IMR-90 (cell line): ENCODE measurements at regions not wholly inside any gene's neighbourhood (a gene's known extent, or its start where the extent isn't known, plus 50 kb on each side); places are given as distances from the start of the nearest gene placed in this dataset.
A peak's percentile ranks its signal among the peaks of the same experiment; 100 is the strongest.

ENCODE experiments used
- ATAC-seq: fragments of 200-7000 bp; cut with Tn5 transposase; 2 replicates; pipeline ENCODE4 v1.9.1; 2020; ENCODE audit warnings: low read depth, mild to moderate bottlenecking, moderate library complexity
- BruUV-seq: library from RNA; stranded (reverse); fragments of 400-500 nt; replicated peaks from 2 replicates; lab custom pipeline; 2021; lab: Mats Ljungman, UMichigan
- CTCF ChIA-PET: fragments of 300-600 bp; formaldehyde crosslinking; extraction: SDS; loops from one replicate; lab custom pipeline; 2021; ENCODE audit warnings: antibody characterized with exemption; lab: Yijun Ruan, JAX
- POLR2A ChIA-PET: fragments of 300-600 bp; sonication (Branson Sonifier 250); formaldehyde crosslinking; loops from one replicate; lab custom pipeline; 2022; ENCODE audit warnings: antibody characterized with exemption; ENCODE audit not compliant: unreplicated experiment; lab: Charles Lee
- DNase-seq: peaks from one replicate; pipeline ENCODE4 v3.0.0; 2013
- H2AFZ ChIP-seq: replicated peaks from 2 replicates; pipeline ENCODE3; 2013; ENCODE audit warnings: low read length, mild to moderate bottlenecking; ENCODE audit not compliant: poor library complexity
- H2AK5ac ChIP-seq: 2 replicates; pipeline ENCODE4 v1.6.1; 2013; ENCODE audit warnings: low read depth, low read length, inconsistent platforms
- H2AK9ac ChIP-seq: replicated peaks from 2 replicates; pipeline ENCODE3; 2013; ENCODE audit warnings: mild to moderate bottlenecking, low read depth, low read length, moderate library complexity; ENCODE audit not compliant: poor library complexity
- H2BK120ac ChIP-seq: 2 replicates; pipeline ENCODE4 v1.6.1; 2013; ENCODE audit warnings: low read depth, low read length, inconsistent platforms
- H2BK15ac ChIP-seq: 3 replicates; pipeline ENCODE4 v1.6.1; 2013; ENCODE audit warnings: low read depth, low read length, inconsistent platforms
- H2BK20ac ChIP-seq: 2 replicates; pipeline ENCODE4 v1.6.1; 2013; ENCODE audit warnings: low read depth, mild to moderate bottlenecking, inconsistent platforms, low read length, moderate library complexity
- H2BK5ac ChIP-seq: 2 replicates; pipeline ENCODE4 v1.6.1; 2013; ENCODE audit warnings: mild to moderate bottlenecking, low read depth, low read length, inconsistent platforms; ENCODE audit not compliant: poor library complexity, severe bottlenecking
- H3K14ac ChIP-seq: replicated peaks from 2 replicates; pipeline ENCODE4 v1.6.1; 2013; ENCODE audit warnings: low read depth, low read length, inconsistent platforms
- H3K18ac ChIP-seq: 2 replicates; pipeline ENCODE4 v1.6.1; 2013; ENCODE audit warnings: low read depth, low read length, control low read depth
- H3K23ac ChIP-seq: 2 replicates; pipeline ENCODE4 v1.6.1; 2013; ENCODE audit warnings: low read depth, low read length, inconsistent platforms
- H3K27ac ChIP-seq: 2 replicates; pipeline ENCODE4 v1.5.1; 2013; ENCODE audit warnings: mild to moderate bottlenecking, control low read depth, low read length; ENCODE audit not compliant: insufficient read depth
- H3K27me3 ChIP-seq: 2 replicates; pipeline ENCODE4 v1.6.1; 2013; ENCODE audit warnings: low read length; ENCODE audit not compliant: control insufficient read depth, insufficient read depth
- H3K36me3 ChIP-seq: 2 replicates; pipeline ENCODE4 v1.6.1; 2013; ENCODE audit warnings: low read length, mixed read lengths; ENCODE audit not compliant: control insufficient read depth, insufficient read depth
- H3K4ac ChIP-seq: 2 replicates; pipeline ENCODE4 v1.6.1; 2013; ENCODE audit warnings: low read depth, low read length, inconsistent platforms
- H3K4me1 ChIP-seq: 2 replicates; pipeline ENCODE4 v1.6.1; 2013; ENCODE audit warnings: low read length, mixed read lengths; ENCODE audit not compliant: control insufficient read depth, insufficient read depth
- H3K4me2 ChIP-seq: 2 replicates; pipeline ENCODE4 v1.6.1; 2013; ENCODE audit warnings: low read depth, mild to moderate bottlenecking, control low read depth, low read length, moderate library complexity
- H3K4me3 ChIP-seq: 2 replicates; pipeline ENCODE4 v1.5.1; 2013; ENCODE audit warnings: low read depth, mild to moderate bottlenecking, control low read depth, low read length, moderate library complexity; ENCODE audit not compliant: insufficient read depth
- H3K56ac ChIP-seq: 2 replicates; pipeline ENCODE4 v1.6.1; 2013; ENCODE audit warnings: low read length, inconsistent platforms; ENCODE audit not compliant: insufficient read depth; ENCODE audit errors: extremely low read depth
- H3K79me1 ChIP-seq, 2 experiments: 2 replicates each; pipeline ENCODE4 v1.6.1; 2013; ENCODE audit warnings: low read length in 2 of 2, inconsistent platforms in 1 of 2, low read depth in 1 of 2
- H3K9ac ChIP-seq: 2 replicates; pipeline ENCODE4 v1.6.1; 2013; ENCODE audit warnings: low read depth, low read length, control low read depth
- H3K9me1 ChIP-seq: 2 replicates; pipeline ENCODE4 v1.6.1; 2013; ENCODE audit warnings: low read length, inconsistent platforms; ENCODE audit not compliant: insufficient read depth
- H3K9me3 ChIP-seq: 2 replicates; pipeline ENCODE4 v1.6.1; 2013; ENCODE audit warnings: low read length; ENCODE audit not compliant: control insufficient read depth, insufficient read depth
- H4K20me1 ChIP-seq: 2 replicates; pipeline ENCODE4 v1.6.1; 2013; ENCODE audit warnings: low read length, inconsistent platforms; ENCODE audit not compliant: insufficient read depth
- H4K5ac ChIP-seq: 2 replicates; pipeline ENCODE4 v1.6.1; 2013; ENCODE audit warnings: mild to moderate bottlenecking, low read depth, low read length, control low read depth
- H4K8ac ChIP-seq, 2 experiments: 2 replicates each; pipeline ENCODE4 v1.6.1; 2013; ENCODE audit warnings: low read depth in 2 of 2, low read length in 2 of 2, control low read depth in 1 of 2, inconsistent platforms in 1 of 2
- H4K91ac ChIP-seq: 2 replicates; pipeline ENCODE4 v1.6.1; 2013; ENCODE audit warnings: low read depth, low read length, inconsistent platforms; ENCODE audit not compliant: insufficient read depth
- CEBPB ChIP-seq: IDR thresholded peaks from 2 replicates; pipeline ENCODE4 v1.6.1; 2012; ENCODE audit warnings: low read depth, low read length, improper control_type of control experiment
- CHD1 ChIP-seq: IDR thresholded peaks from 2 replicates; pipeline ENCODE4 v1.6.1; 2012; ENCODE audit warnings: low read depth, low read length, improper control_type of control experiment
- FOS ChIP-seq: fragments of 150-350 bp; IDR thresholded peaks from 2 replicates; pipeline ENCODE4 v1.6.1; 2016; ENCODE audit warnings: low read depth, low read length
- MAFK ChIP-seq: IDR thresholded peaks from 2 replicates; pipeline ENCODE4 v1.6.1; 2012; ENCODE audit warnings: low read depth, low read length, improper control_type of control experiment
- MAZ ChIP-seq: IDR thresholded peaks from 2 replicates; pipeline ENCODE4 v1.6.1; 2012; ENCODE audit warnings: low read depth, mild to moderate bottlenecking, low read length, improper control_type of control experiment, moderate library complexity, borderline replicate concordance
- MXI1 ChIP-seq: IDR thresholded peaks from 2 replicates; pipeline ENCODE4 v1.6.1; 2012; ENCODE audit warnings: low read depth, mild to moderate bottlenecking, low read length, moderate library complexity, borderline replicate concordance
- NFE2L2 ChIP-seq: fragments of 150-350 bp; IDR thresholded peaks from 2 replicates; pipeline ENCODE4 v1.6.1; 2016; ENCODE audit warnings: low read depth, mild to moderate bottlenecking, low read length
- POLR2A ChIP-seq: IDR thresholded peaks from 2 replicates; pipeline ENCODE4 v1.6.1; 2012; ENCODE audit warnings: mild to moderate bottlenecking, low read depth, low read length
- RAD21 ChIP-seq: IDR thresholded peaks from 2 replicates; pipeline ENCODE4 v1.6.1; 2012; ENCODE audit warnings: low read length, improper control_type of control experiment
- RCOR1 ChIP-seq: IDR thresholded peaks from 2 replicates; pipeline ENCODE4 v1.6.1; 2012; ENCODE audit warnings: mild to moderate bottlenecking, low read length, improper control_type of control experiment; ENCODE audit not compliant: insufficient replicate concordance
- RFX5 ChIP-seq: IDR thresholded peaks from 2 replicates; pipeline ENCODE4 v1.8.0; 2012; ENCODE audit warnings: low read depth, mild to moderate bottlenecking, low read length, moderate library complexity
- SMC3 ChIP-seq: fragments of 150-350 bp; IDR thresholded peaks from 2 replicates; pipeline ENCODE4 v1.6.1; 2016; ENCODE audit warnings: low read depth, mild to moderate bottlenecking, antibody characterized with exemption, low read length, moderate library complexity
- WGBS, 2 experiments: methylation state at CpG; one replicate each; pipeline versions ENCODE4 v1.1.5 to v1.1.7; 2013; ENCODE audit warnings: missing lambda C conversion rate in 2 of 2; ENCODE audit not compliant: insufficient read length in 1 of 2; ENCODE audit errors: extremely low coverage in 2 of 2; 5-methylcytosine and 5-hydroxymethylcytosine counted together
- dilution Hi-C: fragments of 300-500 bp; cut with HindIII; formaldehyde crosslinking; loops from one replicate; pipeline ENCODE4 v1.14.3; 2018; ENCODE audit warnings: low sequenced_read_pairs; ENCODE audit not compliant: unreplicated experiment
- in situ Hi-C: fragments of 300-500 bp; cut with MboI; formaldehyde crosslinking; loops from 3 replicates; pipeline ENCODE4 v1.14.3; 2019; ENCODE audit warnings: low sequenced_read_pairs, inconsistent platforms, mixed read lengths
- intact Hi-C: fragments of 100-400 bp; cut with micrococcal nuclease; formaldehyde crosslinking; loops from 2 replicates; pipeline ENCODE4 v1.10.0; 2022
- TF ChIP-seq, protein P1 (sequence below): fragments of 150-350 bp; IDR thresholded peaks from 2 replicates; pipeline ENCODE4 v1.6.1; 2017; ENCODE audit warnings: mild to moderate bottlenecking, antibody characterized with exemption, low read length, low read depth

- peak; percentile 59 for TF ChIP-seq RAD21
- 0 out of 2 replicates have a peak, but pooled peaks have one; percentile 44 for TF ChIP-seq CHD1
Observed at GRCh38 chr3:141421639-141422319, 53.5 kb downstream of the ZBTB38 start (continued).

DNA sequence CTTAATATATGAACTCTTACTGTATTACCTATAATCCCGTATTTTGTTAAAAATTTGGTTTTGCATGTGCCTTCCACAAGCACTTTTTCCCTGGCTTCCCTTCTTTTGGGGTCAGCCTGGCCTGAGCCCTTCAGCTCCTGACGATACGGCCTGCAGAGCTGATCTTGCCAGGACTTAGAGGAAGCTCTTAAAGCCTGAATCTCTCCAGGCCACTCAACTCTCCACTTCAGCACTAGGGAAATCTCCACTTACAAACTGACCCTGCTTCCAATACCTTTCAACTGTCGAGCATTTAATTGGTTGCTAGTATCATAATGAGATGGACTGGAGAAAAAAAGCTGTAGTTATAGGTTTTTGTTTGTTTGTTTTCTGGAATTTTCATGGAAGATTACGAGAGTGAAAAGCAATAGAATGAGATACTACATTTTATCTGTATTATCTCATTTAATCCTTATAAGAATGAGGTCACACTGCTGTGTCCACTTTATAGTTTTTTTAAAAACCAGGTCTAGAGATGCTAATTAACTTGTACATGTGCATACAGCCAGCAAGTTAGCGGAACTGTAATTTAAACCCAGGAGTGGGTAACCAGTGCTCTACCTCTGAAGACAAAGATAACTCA lies 54.8 kb downstream of the ZBTB38 start:
- Histone ChIP-seq H3K9me1 (peaks cover 34% of the 10 kb centered on the region), H3K79me1 (peaks cover 44 to 87% of the 10 kb centered on the region in 2 experiments), H3K27ac (peak overlapping the region; percentile 41; the same call in 1 of the 2 replicates), H4K5ac (peak overlapping the region; percentile 37; the same call in 1 of the 2 replicates), H3K9me3 (no peaks in the 10 kb centered on the region), H3K4ac (peak overlapping the region; percentile 57; the same call in 1 of the 2 replicates), H3K4me1 (peaks cover 30% of the 10 kb centered on the region), H3K56ac (no peak overlapping the region), H3K23ac (0 out of 2 replicates have a peak overlapping the region, but pooled peaks have one; percentile 9), H2AK9ac (no peak overlapping the region), H4K91ac (no peak overlapping the region; the same call in 1 of the 2 replicates), H3K27me3 (no peaks in the 10 kb centered on the region), H2AFZ (no peak overlapping the region), H3K18ac (peak overlapping the region; percentile 27; the same call in 1 of the 2 replicates), H4K8ac (peak overlapping the region in 1 of 2 experiments; percentile 70; a peak in 3 of 4 replicates), H3K4me3 (no peak overlapping the region), H3K14ac (peak overlapping the region; percentile 10; the same call in 1 of the 2 replicates), H4K20me1 (no peaks in the 10 kb centered on the region; the same call in 1 of the 2 replicates), H3K4me2 (no peak overlapping the region), H2BK15ac (no peak overlapping the region), H2AK5ac (0 out of 2 replicates have a peak overlapping the region, but pooled peaks have one; percentile 56), H3K36me3 (peaks cover 29% of the 10 kb centered on the region), H2BK120ac (peak overlapping the region; percentile 60; the same call in 1 of the 2 replicates), H3K9ac (no peak overlapping the region), H2BK5ac (peak overlapping the region; percentile 44), H2BK20ac (peak overlapping the region; percentile 12; the same call in 1 of the 2 replicates)
- POLR2A ChIA-PET = interaction anchor here (1.2 kb wide), 1 partner anchor 16 kb away, joined by 3 read pairs; no protein-coding TSS in a partner anchor
- ATAC-seq = no peak
- 100% methylated on average over 1 of the region's 6 CpGs; no CpG with 5 or more reads in 1 of the 2 experiments for WGBS, 2 experiments
- DNase-seq = no peak
- intact Hi-C loops (no loop called here), dilution Hi-C loops (no loop called here), in situ Hi-C loops (no loop called here)
- TF ChIP-seq FOS (no peak), POLR2A (no peak), CHD1 (no peak), MAFK (no peak), NFE2L2 (no peak), SMC3 (no peak), RCOR1 (no peak), MXI1 (no peak), RFX5 (no peak), MAZ (no peak), CEBPB (no peak)
- TF ChIP-seq, protein P1, sequence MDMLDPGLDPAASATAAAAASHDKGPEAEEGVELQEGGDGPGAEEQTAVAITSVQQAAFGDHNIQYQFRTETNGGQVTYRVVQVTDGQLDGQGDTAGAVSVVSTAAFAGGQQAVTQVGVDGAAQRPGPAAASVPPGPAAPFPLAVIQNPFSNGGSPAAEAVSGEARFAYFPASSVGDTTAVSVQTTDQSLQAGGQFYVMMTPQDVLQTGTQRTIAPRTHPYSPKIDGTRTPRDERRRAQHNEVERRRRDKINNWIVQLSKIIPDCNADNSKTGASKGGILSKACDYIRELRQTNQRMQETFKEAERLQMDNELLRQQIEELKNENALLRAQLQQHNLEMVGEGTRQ = no peak
- no TSS peak for BruUV-seq
- CTCF ChIA-PET = interaction anchor here (0.8 kb wide), 1 partner anchor 10 kb away, joined by 3 read pairs; no protein-coding TSS in a partner anchor
